Esophagus (tissue), 2 donors: ENCODE measurements at regions not wholly inside any gene's neighbourhood (a gene's known extent, or its start where the extent isn't known, plus 50 kb on each side); places are given as distances from the start of the nearest gene placed in this dataset.
A peak's percentile ranks its signal among the peaks of the same experiment; 100 is the strongest.

Experiments
- H3K27ac ChIP-seq, 2 donors: one replicate each; pipeline ENCODE4 v1.5.1; 2013; ENCODE audit warnings: low read depth in 2 of 2, mild to moderate bottlenecking in 2 of 2, inconsistent platforms in 1 of 2, low read length in 1 of 2, moderate library complexity in 1 of 2
- H3K27me3 ChIP-seq, 2 donors: one replicate each; pipeline ENCODE4 v1.6.1; 2013; ENCODE audit warnings: low read length in 2 of 2, control low read depth in 1 of 2, mild to moderate bottlenecking in 1 of 2; ENCODE audit not compliant: insufficient read depth in 2 of 2, control insufficient read depth in 1 of 2
- H3K36me3 ChIP-seq, 2 donors: one replicate each; pipeline ENCODE4 v1.6.1; 2013; ENCODE audit warnings: low read length in 1 of 2; ENCODE audit not compliant: control insufficient read depth in 2 of 2, insufficient read depth in 2 of 2
- H3K4me1 ChIP-seq, 2 donors: one replicate each; pipeline ENCODE4 v1.6.1; 2013; ENCODE audit warnings: low read length in 1 of 2; ENCODE audit not compliant: control insufficient read depth in 2 of 2, insufficient read depth in 2 of 2
- H3K4me3 ChIP-seq, 2 donors: one replicate each; pipeline ENCODE4 v1.5.1; 2013; ENCODE audit warnings: low read length in 2 of 2, mild to moderate bottlenecking in 2 of 2, low read depth in 1 of 2, moderate library complexity in 1 of 2
- H3K9me3 ChIP-seq, 2 donors: one replicate each; pipeline ENCODE4 v1.6.1; 2013; ENCODE audit warnings: mild to moderate bottlenecking in 2 of 2, low read depth in 1 of 2, low read length in 1 of 2, moderate library complexity in 1 of 2; ENCODE audit not compliant: control insufficient read depth in 2 of 2, insufficient read depth in 1 of 2
- WGBS, 2 donors: extraction: QIAGEN DNeasy Blood & Tissue Kit; methylation state at CpG; one replicate each; pipeline ENCODE4 v1.1.7; 2013; 5-methylcytosine and 5-hydroxymethylcytosine counted together
- donor health status: healthy with polysubstance abuse.
- donor health status: Bipolar disorder and iron deficiency.

DNA sequence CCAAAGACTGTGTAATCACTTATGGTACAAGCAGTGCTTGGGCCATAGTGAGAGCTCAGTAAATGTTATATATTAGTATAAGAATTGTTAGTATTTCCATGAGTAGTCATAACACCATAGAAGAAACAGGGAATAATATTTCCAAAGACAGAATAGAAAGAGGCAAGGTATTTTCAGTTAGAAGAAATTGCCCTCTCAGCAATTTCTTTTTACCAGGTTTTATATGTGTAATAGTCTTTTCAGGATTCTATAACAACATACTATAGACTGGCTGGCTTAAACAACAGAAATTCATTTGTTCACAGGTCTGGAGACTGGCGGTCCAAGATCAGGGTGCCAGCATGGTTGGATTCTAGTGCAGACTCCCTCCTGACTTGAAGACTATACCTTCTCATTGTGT is 485.7 kb downstream of the FOXO1 start:
- Histone ChIP-seq H3K9me3 (no peaks in the 10 kb centered on the region), H3K36me3 (no peaks in the 10 kb centered on the region), H3K27me3 (no peaks in the 10 kb centered on the region), H3K4me1 (no peaks in the 10 kb centered on the region), H3K27ac (no peak overlapping the region), H3K4me3 (no peak overlapping the region)
- WGBS, 2 donors, result 96 to 98% methylated on average over 1 of the region's 1 CpG

DNA sequence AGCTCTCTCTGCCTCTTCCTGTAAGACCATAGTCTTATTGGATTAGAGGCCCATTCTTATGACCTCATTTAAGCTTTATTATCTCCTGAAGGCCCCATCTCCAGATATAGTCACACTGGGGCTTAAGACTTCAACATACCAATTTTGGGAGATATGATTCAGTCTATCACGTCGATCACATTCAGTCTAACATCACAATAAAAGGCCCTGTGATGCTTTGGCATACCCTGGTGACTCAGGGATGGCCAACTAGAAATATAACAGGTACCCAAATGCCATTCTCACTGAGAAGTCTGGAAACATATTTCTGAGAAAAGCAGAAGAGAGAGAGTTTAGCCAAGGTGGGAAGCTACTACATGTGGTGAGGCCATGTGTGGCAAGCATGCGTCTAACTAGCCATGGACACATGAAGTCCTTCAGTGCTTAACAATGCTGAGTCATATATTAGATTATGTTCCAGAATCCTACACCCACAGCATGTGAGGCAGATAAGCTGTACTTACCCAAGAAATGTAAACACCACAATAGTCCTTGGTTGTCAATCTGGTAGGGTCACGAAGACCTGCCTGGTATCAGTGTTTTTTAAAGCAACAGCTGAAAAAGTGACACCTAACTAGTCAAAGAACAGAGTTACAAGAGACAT is 485.1 kb downstream of the FOXO1 start:
- WGBS, 2 donors, result 77 to 84% methylated on average over 4 of the region's 4 CpGs

DNA sequence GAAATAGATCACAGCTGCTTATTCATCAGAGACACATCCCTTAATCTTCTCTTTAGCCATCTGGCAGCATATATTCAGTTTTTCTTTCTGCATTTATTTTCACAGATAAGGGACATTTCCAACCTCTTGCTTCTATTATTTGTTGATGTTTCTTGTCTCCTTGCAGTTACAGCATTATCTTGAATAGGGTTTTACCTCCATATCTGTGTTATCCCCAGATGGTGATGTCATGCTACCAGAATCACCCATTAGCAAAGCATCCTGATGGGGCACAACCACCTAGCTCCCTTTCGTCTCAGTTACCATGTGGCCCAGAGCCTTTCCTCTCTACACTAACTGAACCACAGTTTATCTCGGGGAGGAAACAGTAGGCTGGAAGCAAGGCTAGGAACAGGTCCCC is 483.9 kb downstream of the FOXO1 start:
- Histone ChIP-seq H3K27me3 (no peaks in the 10 kb centered on the region), H3K4me3 (no peak overlapping the region), H3K9me3 (no peaks in the 10 kb centered on the region), H3K27ac (no peak overlapping the region), H3K36me3 (no peaks in the 10 kb centered on the region), H3K4me1 (no peaks in the 10 kb centered on the region)
- 91 to 93% methylated on average over 2 of the region's 2 CpGs for WGBS, 2 donors

More for the DNA sequence above, 485.1 kb downstream of the FOXO1 start:
- Histone ChIP-seq H3K27ac (no peak overlapping the region), H3K9me3 (no peaks in the 10 kb centered on the region), H3K4me3 (no peak overlapping the region), H3K36me3 (no peaks in the 10 kb centered on the region), H3K4me1 (no peaks in the 10 kb centered on the region), H3K27me3 (no peaks in the 10 kb centered on the region)

DNA sequence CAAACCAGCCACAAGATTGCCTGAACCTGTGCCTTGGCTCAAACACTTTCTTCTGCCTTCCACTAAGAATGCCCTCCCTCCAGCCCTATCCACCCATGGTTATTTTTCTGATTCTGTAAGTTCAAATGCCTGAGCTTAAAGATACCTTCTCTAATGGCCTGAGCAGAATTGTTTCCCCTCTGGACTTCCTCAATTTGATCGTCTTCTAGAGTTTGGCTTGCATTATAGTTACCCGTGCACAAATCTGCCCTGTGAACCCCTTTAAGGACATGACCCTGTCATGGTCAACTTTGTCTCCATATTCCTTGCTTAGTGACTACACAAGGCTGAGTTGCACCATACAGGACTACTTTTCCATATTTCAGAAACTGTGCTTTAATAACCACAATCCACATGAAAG is 481.0 kb downstream of the FOXO1 start:
- H3K27me3 ChIP-seq, result no peaks in the 10 kb centered on the region
- H3K4me1 ChIP-seq, result peaks cover 5 to 9% of the 10 kb centered on the region in 2 donors
- no peak overlapping the region for H3K4me3 ChIP-seq
- H3K27ac ChIP-seq, result no peak overlapping the region
- no peaks in the 10 kb centered on the region for H3K9me3 ChIP-seq
- H3K36me3 ChIP-seq, result no peaks in the 10 kb centered on the region
- 84 to 86% methylated on average over 2 of the region's 2 CpGs for WGBS, 2 donors

DNA sequence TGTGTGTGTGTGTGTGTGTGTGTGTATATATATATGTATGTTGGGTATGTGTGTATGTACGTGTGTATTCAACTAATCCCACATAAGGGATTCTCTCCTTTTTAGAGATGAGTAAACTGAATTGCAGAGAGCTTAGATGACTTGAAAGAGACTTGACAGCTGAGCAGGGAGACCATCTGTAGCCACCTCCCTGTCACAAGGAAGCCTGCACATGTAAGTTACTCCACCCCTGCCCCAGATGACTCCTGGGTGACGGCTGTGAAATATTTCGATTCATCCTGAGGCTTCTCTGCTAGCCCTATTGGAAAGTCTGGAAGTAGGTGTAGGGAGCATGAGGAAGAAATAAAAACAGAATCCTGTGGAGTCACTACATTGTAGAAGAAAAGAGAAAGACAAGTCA is 480.4 kb downstream of the FOXO1 start:
- 60 to 63% methylated on average over 3 of the region's 3 CpGs for WGBS, 2 donors
- Histone ChIP-seq H3K9me3 (no peaks in the 10 kb centered on the region), H3K36me3 (no peaks in the 10 kb centered on the region), H3K4me1 (peaks cover 5 to 9% of the 10 kb centered on the region in 2 donors), H3K27ac (no peak overlapping the region), H3K4me3 (no peak overlapping the region), H3K27me3 (no peaks in the 10 kb centered on the region)

DNA sequence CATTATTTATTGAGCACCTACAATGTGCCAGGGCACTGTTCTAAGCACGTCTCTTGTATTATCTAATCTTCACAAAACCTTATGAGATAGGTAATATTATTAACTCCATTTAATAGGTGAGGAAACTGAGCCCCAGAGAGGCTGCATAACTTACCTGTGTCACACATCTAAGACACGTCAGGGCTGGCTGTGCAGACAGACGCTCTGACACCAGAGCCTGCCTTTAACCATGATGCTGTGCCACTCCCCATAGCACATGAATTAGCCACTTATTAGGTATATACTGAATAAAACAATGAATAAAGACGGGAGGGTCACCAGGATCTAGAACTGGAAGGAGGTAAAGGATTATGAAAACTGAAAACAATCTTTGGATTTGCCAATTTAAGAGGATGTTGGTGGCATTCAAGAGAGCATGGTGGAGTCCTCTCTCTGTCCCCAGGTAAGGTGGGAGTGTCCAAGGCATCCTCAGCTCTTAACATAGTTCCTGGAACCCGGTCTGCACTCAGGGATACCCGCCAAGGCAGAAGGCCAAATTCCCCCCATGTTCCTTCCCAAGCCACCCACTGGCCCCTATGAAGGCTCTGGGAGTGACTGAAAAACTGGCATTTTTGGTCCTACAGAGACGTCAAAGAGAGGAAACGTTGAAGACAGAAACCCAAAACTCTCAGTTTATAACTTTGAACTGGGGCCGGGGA is 479.7 kb downstream of the FOXO1 start:
- H3K27me3 ChIP-seq, result no peaks in the 10 kb centered on the region
- H3K27ac ChIP-seq, result peak overlapping the region; percentile 16 to 66
- 70 to 72% methylated on average over 9 of the region's 9 CpGs for WGBS, 2 donors
- no peaks in the 10 kb centered on the region for H3K36me3 ChIP-seq
- peaks cover 5 to 9% of the 10 kb centered on the region in 2 donors for H3K4me1 ChIP-seq
- no peak overlapping the region for H3K4me3 ChIP-seq
- H3K9me3 ChIP-seq, result no peaks in the 10 kb centered on the region

DNA sequence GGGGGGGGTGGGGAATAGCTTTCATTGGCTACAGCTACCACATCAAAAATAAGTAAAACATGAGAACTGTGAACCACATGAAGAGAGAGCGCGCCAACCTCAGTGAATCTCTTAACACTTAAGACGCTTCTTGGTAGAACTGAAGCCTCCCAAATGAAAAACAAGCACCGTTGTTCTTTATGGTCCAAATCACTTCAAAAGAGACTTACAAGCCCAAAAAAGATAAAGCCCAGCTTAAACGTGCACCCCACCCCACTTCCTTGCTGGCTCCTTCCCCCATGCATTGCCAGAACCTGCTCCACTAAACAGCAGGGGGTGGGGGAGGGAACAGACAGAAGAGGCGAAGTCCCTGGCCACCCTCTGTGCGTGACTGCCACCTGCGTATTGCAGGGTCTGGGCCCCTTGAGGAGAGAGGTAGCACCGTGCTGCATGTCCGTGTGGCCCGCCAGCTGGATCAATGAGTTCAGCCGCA is 479.1 kb downstream of the FOXO1 start:
- H3K4me1 ChIP-seq, result peaks cover 5 to 9% of the 10 kb centered on the region in 2 donors
- H3K9me3 ChIP-seq, result no peaks in the 10 kb centered on the region
- peak overlapping the region in 1 of 2 donors; percentile 23 for H3K27ac ChIP-seq
- 75 to 78% methylated on average over 12 of the region's 12 CpGs for WGBS, 2 donors
- H3K4me3 ChIP-seq, result no peak overlapping the region
- H3K27me3 ChIP-seq, result no peaks in the 10 kb centered on the region
- H3K36me3 ChIP-seq, result no peaks in the 10 kb centered on the region

DNA sequence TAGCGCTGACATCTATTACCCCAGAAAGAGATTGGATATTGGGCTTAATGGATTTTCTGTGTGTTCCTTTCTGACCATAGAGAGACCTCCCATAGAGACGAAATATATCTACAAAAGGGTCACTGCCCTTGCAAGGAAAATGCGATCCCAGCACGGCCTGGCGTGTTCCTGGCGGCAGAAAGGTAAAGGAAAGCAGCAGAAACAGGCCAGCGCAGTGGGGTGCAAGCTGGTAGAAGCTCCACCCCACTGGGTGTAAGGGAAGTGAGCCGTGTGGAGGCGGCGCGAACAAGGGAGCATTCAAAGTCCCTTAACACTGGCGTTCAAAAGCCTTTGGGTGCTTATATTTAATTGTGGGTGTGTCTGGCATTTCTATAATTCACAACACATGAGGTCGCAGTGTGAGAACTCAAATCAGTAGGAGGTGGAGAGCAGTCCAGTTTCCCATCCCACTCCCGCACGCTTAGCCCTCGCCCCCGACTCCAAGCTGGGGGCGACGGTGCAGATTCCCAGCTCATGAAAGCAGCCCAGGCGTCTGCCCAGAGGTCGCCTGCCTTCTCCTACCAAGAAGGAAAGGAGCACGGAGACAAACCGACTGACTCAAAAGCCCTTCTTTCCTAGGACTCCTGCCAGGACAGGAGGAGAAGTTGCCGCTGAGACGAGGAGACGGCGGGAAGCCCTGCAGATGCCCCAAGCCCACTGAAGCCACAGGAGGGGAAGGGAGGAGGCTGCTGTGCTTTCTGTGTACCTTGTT is 478.4 kb downstream of the FOXO1 start:
- WGBS, 2 donors, result 76 to 86% methylated on average over 27 of the region's 27 CpGs
- Histone ChIP-seq H3K27me3 (no peaks in the 10 kb centered on the region), H3K4me1 (peaks cover 10 to 14% of the 10 kb centered on the region in 2 donors), H3K9me3 (no peaks in the 10 kb centered on the region), H3K4me3 (no peak overlapping the region), H3K36me3 (no peaks in the 10 kb centered on the region), H3K27ac (peak overlapping the region; percentile 52)

DNA sequence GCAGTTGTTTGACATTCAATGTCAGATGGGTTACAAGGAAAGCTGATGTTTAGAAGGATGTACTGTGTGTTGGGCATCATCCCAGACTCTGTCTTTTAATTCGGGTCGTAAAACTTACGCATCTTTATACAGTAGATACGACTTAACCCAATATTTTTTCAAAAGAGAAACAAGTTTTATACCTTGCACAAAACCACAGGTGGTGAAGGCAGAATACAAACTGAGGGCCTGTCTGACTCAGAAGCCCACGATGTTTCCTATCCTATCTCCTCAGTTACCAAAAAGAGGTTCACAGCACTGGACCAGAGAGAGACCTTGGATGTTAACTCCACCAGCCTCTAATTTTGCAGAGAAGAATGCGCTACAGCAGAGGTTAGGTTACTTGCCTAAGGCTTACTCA is 477.0 kb downstream of the FOXO1 start:
- WGBS, 2 donors, result 67 to 75% methylated on average over 6 of the region's 6 CpGs
- H3K4me1 ChIP-seq, result peaks cover 11 to 14% of the 10 kb centered on the region in 2 donors
- H3K36me3 ChIP-seq, result no peaks in the 10 kb centered on the region
- peak overlapping the region; percentile 64 to 65 for H3K27ac ChIP-seq
- no peaks in the 10 kb centered on the region for H3K9me3 ChIP-seq
- no peaks in the 10 kb centered on the region for H3K27me3 ChIP-seq
- no peak overlapping the region for H3K4me3 ChIP-seq
